IMR-90 (cell line): ENCODE measurements at regions not wholly inside any gene's neighbourhood (a gene's known extent, or its start where the extent isn't known, plus 50 kb on each side); places are given as distances from the start of the nearest gene placed in this dataset.

Experiments used
- BHLHE40 ChIP-seq: fragments of 150-350 bp; IDR thresholded peaks from 2 replicates; pipeline ENCODE4 v1.6.1; 2016; ENCODE audit warnings: mild to moderate bottlenecking, low read depth, low read length
- CEBPB ChIP-seq: IDR thresholded peaks from 2 replicates; pipeline ENCODE4 v1.6.1; 2012; ENCODE audit warnings: low read depth, low read length, improper control_type of control experiment
- CHD1 ChIP-seq: IDR thresholded peaks from 2 replicates; pipeline ENCODE4 v1.6.1; 2012; ENCODE audit warnings: low read depth, low read length, improper control_type of control experiment
- ELK1 ChIP-seq: fragments of 150-350 bp; IDR thresholded peaks from 2 replicates; pipeline ENCODE4 v1.6.1; 2016; ENCODE audit warnings: low read depth, mild to moderate bottlenecking, low read length, moderate library complexity, borderline replicate concordance
- MXI1 ChIP-seq: IDR thresholded peaks from 2 replicates; pipeline ENCODE4 v1.6.1; 2012; ENCODE audit warnings: low read depth, mild to moderate bottlenecking, low read length, moderate library complexity, borderline replicate concordance
- POLR2A ChIP-seq: IDR thresholded peaks from 2 replicates; pipeline ENCODE4 v1.6.1; 2012; ENCODE audit warnings: mild to moderate bottlenecking, low read depth, low read length
- SMC3 ChIP-seq: fragments of 150-350 bp; IDR thresholded peaks from 2 replicates; pipeline ENCODE4 v1.6.1; 2016; ENCODE audit warnings: low read depth, mild to moderate bottlenecking, antibody characterized with exemption, low read length, moderate library complexity
- TF ChIP-seq, protein P1 (sequence below): conservative IDR thresholded peaks from 2 replicates; pipeline ENCODE4 v1.5.1; 2012; ENCODE audit warnings: mild to moderate bottlenecking, low read depth, low read length, improper control_type of control experiment

DNA sequence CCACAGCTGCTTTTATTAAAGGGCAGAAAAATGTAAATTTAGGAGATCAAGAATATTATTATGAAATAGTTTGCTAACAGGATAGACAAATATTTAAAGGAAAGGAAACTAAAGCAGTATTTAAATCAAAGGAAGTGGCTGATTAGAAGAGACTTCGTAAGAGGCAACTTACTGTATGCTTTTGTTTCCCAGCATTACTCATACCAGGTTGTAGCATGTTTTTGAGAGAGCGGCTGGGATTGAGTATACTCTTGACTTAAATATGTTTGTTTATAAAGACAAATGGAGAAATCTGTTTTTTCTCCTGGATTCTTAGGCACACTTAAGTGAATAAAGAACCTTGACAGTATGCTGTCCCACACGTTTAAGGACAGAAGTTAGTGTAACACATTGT is 293.7 kb downstream of the ZNF248 start:
- TF ChIP-seq, protein P1, sequence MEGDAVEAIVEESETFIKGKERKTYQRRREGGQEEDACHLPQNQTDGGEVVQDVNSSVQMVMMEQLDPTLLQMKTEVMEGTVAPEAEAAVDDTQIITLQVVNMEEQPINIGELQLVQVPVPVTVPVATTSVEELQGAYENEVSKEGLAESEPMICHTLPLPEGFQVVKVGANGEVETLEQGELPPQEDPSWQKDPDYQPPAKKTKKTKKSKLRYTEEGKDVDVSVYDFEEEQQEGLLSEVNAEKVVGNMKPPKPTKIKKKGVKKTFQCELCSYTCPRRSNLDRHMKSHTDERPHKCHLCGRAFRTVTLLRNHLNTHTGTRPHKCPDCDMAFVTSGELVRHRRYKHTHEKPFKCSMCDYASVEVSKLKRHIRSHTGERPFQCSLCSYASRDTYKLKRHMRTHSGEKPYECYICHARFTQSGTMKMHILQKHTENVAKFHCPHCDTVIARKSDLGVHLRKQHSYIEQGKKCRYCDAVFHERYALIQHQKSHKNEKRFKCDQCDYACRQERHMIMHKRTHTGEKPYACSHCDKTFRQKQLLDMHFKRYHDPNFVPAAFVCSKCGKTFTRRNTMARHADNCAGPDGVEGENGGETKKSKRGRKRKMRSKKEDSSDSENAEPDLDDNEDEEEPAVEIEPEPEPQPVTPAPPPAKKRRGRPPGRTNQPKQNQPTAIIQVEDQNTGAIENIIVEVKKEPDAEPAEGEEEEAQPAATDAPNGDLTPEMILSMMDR, result no peak
- no peak for TF ChIP-seq POLR2A
- TF ChIP-seq SMC3, result no peak
- TF ChIP-seq MXI1, result no peak
- no peak for TF ChIP-seq BHLHE40
- TF ChIP-seq ELK1, result no peak
- TF ChIP-seq CHD1, result no peak
- TF ChIP-seq CEBPB, result no peak
